ENCODE measurements at regions not wholly inside any gene's neighbourhood (a gene's known extent, or its start where the extent isn't known, plus 50 kb on each side); places are given as distances from the start of the nearest gene placed in this dataset.
"Not testable (repeated sequence)": the region's sequence is repeated elsewhere in the genome, so short reads cannot be mapped to it uniquely, and the experiment has no call there.

GRCh38 chr3:34066999-34067398, 268.6 kb downstream of the PDCD6IP start:
- DNase-seq = no peak

- DNase-seq = no peak
These were observed 269.2 kb downstream of the PDCD6IP start for GRCh38 chr3:34067536-34068051.

GRCh38 chr3:34068505-34068904, 270.1 kb downstream of the PDCD6IP start:
- DNase-seq = no peak

GRCh38 chr3:34070831-34071585, 272.6 kb downstream of the PDCD6IP start:
- no peak for DNase-seq

GRCh38 chr3:34072297-34072696, 273.9 kb downstream of the PDCD6IP start:
- no peak for DNase-seq

GRCh38 chr3:34073111-34073510, 274.7 kb downstream of the PDCD6IP start:
- no peak for DNase-seq

GRCh38 chr3:34073961-34074360, 275.5 kb downstream of the PDCD6IP start:
- DNase-seq = no peak

GRCh38 chr3:34075975-34076374, 277.5 kb downstream of the PDCD6IP start:
- no peak for DNase-seq

GRCh38 chr3:34077417-34078195, 279.2 kb downstream of the PDCD6IP start:
- no peak for DNase-seq

- no peak for DNase-seq
These were observed 280.0 kb downstream of the PDCD6IP start for GRCh38 chr3:34078418-34078817.

GRCh38 chr3:34079849-34080248, 281.4 kb downstream of the PDCD6IP start:
- DNase-seq = not testable (repeated sequence)

- DNase-seq = not testable (repeated sequence)
These were observed 291.9 kb downstream of the PDCD6IP start for GRCh38 chr3:34090379-34090778.

GRCh38 chr3:34090876-34091275, 292.4 kb downstream of the PDCD6IP start:
- no peak for DNase-seq

GRCh38 chr3:34094280-34094679, 295.9 kb downstream of the PDCD6IP start:
- DNase-seq = not testable (repeated sequence)

GRCh38 chr3:34102288-34102687, 303.9 kb downstream of the PDCD6IP start:
- DNase-seq = no peak

GRCh38 chr3:34106379-34106778, 307.9 kb downstream of the PDCD6IP start:
- DNase-seq = no peak

GRCh38 chr3:34106879-34107278, 308.4 kb downstream of the PDCD6IP start:
- no peak for DNase-seq

GRCh38 chr3:34107669-34108068, 309.2 kb downstream of the PDCD6IP start:
- no peak for DNase-seq

GRCh38 chr3:34109021-34109420, 310.6 kb downstream of the PDCD6IP start:
- no peak for DNase-seq

- DNase-seq = no peak
These were observed 311.4 kb downstream of the PDCD6IP start for GRCh38 chr3:34109846-34110245.

- DNase-seq = no peak
These were observed 312.9 kb downstream of the PDCD6IP start for GRCh38 chr3:34111361-34111760.

- not testable (repeated sequence) for DNase-seq
These were observed 313.8 kb downstream of the PDCD6IP start for GRCh38 chr3:34112261-34112660.

GRCh38 chr3:34131091-34131490, 332.7 kb downstream of the PDCD6IP start:
- no peak for DNase-seq

- no peak for DNase-seq
These were observed 333.8 kb downstream of the PDCD6IP start for GRCh38 chr3:34132069-34132692.
